Left lung (tissue), 4 donors: ENCODE measurements at regions not wholly inside any gene's neighbourhood (a gene's known extent, or its start where the extent isn't known, plus 50 kb on each side); places are given as distances from the start of the nearest gene placed in this dataset.

Experiments
- ATAC-seq: fragments of 200-7000 bp; cut with Tn5 transposase; one replicate; pipeline ENCODE4 v1.9.1; 2020; ENCODE audit warnings: moderate library complexity
- DNase-seq, 4 donors: peaks; one replicate each; pipeline ENCODE4 v3.0.0-alpha.2; 2013 to 2020
- H3K27ac ChIP-seq, 2 donors: fragments of 200-600 bp; sonication (generic) in 1 of 2; one replicate each; pipeline versions ENCODE4 v1.5.0 to v1.8.0; 2020 to 2021
- H3K27me3 ChIP-seq, 2 donors: fragments of 200-600 bp; sonication (generic) in 1 of 2; one replicate each; pipeline versions ENCODE4 v1.5.0 to v1.8.0; 2020 to 2021
- H3K36me3 ChIP-seq, 2 donors: fragments of 200-600 bp; sonication (generic) in 1 of 2; one replicate each; pipeline versions ENCODE4 v1.5.0 to v1.8.0; 2020 to 2021
- H3K4me1 ChIP-seq, 2 donors: fragments of 200-600 bp; one replicate each; pipeline ENCODE4 v1.8.0; 2021
- H3K4me3 ChIP-seq, 2 donors: fragments of 200-600 bp; sonication (generic) in 1 of 2; one replicate each; pipeline versions ENCODE4 v1.5.0 to v1.8.0; 2020 to 2021; ENCODE audit warnings: mild to moderate bottlenecking in 1 of 2
- H3K9me3 ChIP-seq, 2 donors: fragments of 200-600 bp; sonication (generic) in 1 of 2; one replicate each; pipeline versions ENCODE4 v1.5.0 to v1.8.0; 2020 to 2021
- CTCF ChIP-seq, 2 donors: fragments of 200-600 bp; sonication (generic) in 1 of 2; IDR thresholded peaks; one replicate each; pipeline versions ENCODE4 v1.5.0 to v1.8.0; 2021; ENCODE audit warnings: antibody characterized with exemption in 2 of 2
- intact Hi-C, 2 donors: fragments of 100-400 bp; cut with DNase I; formaldehyde crosslinking; loops; one replicate each; pipeline versions ENCODE4 v1.11.2 to v1.14.2; 2022
- donor health status: DM: no; HTN: yes; CAD: no.
- donor health status: DM: no; HTN: no; CAD: no.

DNA sequence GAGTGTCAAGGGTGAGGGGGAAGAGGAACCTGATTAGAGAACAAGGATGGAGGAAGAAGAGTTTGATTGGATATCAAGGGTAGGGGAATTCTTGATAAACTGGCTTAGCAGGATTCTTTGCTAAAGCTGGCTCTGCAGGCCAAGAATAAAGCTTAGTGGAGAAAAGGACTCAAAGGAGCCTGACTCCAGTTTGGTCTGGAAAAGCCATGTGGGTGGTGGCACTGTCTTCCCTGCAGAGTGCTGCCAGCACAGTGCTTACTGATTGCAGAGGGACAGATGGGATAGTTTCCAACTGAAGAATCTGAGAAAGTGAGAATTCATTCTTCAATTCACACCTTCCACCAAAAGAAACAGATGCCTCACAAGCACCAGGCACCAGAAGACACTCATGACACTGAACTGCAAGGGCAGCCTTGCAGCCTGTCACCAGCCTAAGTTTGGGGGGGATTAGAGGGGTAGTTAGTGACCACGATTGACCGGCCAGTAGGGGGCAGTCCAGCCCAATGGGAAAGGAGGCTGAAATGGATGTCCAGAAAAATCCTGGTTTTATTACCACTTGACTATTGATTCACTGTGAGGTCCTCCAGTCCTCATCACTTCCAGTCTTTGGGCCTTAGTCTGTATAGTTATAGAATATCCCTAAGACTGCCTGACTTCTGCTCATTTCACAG lies 334.5 kb downstream of the SMAD2 start:
- TF ChIP-seq CTCF (IDR thresholded peaks at IDR 0.05): peak in 1 of 2 donors; percentile 10
- Histone ChIP-seq H3K27ac (no peak overlapping the region), H3K4me1 (no peaks in the 10 kb centered on the region), H3K9me3 (peaks cover 0 to 7% of the 10 kb centered on the region in 2 donors), H3K27me3 (peaks cover 0 to 23% of the 10 kb centered on the region in 2 donors), H3K36me3 (no peaks in the 10 kb centered on the region), H3K4me3 (no peak overlapping the region)
- intact Hi-C loops: loop anchor here in 1 of 2 donors (10.0 kb wide), 1 partner anchor 149 kb away; no protein-coding TSS in a partner anchor
- ATAC-seq: peak; percentile 80
- peak in 1 of 4 donors; percentile 14 for DNase-seq

DNA sequence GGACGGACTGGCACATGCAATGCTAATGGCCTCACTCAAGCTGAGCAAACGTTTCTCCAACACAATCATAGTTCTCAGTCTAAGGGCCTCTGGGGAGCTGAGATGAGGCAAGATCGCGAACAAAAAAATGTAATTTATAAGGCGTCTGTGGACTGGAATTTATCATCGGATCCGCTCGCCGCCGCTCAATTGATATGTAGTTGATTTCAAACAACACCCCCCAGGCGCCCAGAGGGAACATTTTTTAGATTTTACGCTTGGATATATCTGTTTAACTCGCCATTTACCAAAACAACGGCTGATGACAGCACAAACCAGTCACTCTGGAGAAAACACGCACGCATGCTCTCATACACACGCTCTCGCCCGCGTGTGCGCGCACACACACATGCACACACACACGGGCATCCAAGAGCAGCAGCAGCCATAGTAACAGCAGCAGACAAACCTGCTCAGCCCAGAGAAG lies 335.8 kb downstream of the SMAD2 start:
- intact Hi-C loops: loop anchor here in 1 of 2 donors (10.0 kb wide), 1 partner anchor 150 kb away; no protein-coding TSS in a partner anchor
- no peaks in the 10 kb centered on the region for H3K4me1 ChIP-seq
- H3K27ac ChIP-seq: no peak overlapping the region
- H3K36me3 ChIP-seq: no peaks in the 10 kb centered on the region
- no peak for DNase-seq
- H3K27me3 ChIP-seq: peaks cover 0 to 23% of the 10 kb centered on the region in 2 donors
- H3K9me3 ChIP-seq: peaks cover 0 to 7% of the 10 kb centered on the region in 2 donors
- no peak for TF ChIP-seq CTCF (IDR thresholded peaks at IDR 0.05)
- H3K4me3 ChIP-seq: no peak overlapping the region
- ATAC-seq: no peak

DNA sequence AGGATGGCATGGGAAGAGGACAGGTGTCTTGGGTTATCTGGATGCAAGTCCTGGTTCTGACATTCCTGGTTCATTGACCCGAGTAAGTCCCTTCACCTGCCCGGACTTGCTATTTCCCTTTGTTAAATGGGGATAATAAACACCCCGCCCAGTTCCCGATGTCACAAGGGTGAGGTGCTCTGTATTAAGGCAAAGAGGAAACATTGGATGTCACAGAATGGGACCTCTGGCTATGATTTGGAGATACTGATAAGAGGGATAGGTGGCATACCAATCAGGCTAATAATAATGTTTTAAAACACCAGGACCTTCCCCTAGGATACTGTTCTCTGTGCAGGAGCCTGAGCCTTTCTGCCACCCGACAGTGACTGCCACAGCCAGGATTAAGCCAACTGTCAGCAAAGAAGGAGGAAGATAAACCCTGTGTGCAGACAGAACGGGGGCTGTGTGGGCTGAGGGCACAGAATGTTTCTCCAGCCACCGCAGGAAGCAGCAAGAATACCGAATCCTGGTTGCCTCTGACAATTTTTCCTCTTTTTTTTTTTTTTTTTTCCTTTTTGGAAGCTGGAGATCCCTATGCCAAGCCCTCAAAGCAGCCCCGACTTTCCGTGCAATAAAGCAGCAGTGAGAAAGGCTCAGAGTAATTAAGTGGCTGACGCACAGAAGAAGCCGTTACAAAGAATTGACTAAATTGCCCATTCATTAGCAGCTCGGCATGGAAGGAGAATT lies 336.6 kb downstream of the SMAD2 start:
- ATAC-seq: no peak
- H3K27me3 ChIP-seq: peaks cover 0 to 23% of the 10 kb centered on the region in 2 donors

DNA sequence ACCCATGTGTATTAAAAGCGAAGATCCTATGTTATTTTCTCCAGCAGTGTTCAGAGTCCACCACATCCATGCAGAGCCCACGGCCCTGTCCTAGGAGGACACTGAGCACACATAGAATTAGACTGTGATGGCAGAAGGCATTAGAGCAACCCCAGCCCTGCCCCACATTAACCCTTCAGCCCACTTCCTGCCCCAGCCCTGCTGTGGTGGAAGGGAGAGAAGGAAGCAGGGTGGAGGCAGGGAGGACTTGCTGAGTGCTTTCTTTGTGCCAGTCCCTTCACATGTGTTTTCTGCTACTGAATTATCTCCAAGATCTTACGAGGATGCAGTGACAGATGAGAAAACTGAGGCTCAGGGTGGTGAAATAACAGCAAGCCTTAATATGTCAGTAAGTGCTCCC lies 339.0 kb downstream of the SMAD2 start:
- ATAC-seq (no peak), DNase-seq (no peak)
- Histone ChIP-seq H3K9me3 (peaks cover 0 to 7% of the 10 kb centered on the region in 2 donors), H3K4me1 (no peaks in the 10 kb centered on the region), H3K4me3 (no peak overlapping the region), H3K27ac (no peak overlapping the region), H3K27me3 (peaks cover 0 to 23% of the 10 kb centered on the region in 2 donors), H3K36me3 (no peaks in the 10 kb centered on the region)
- intact Hi-C loops: loop anchor here in 1 of 2 donors (10.0 kb wide), 1 partner anchor 153 kb away; no protein-coding TSS in a partner anchor
- no peak for TF ChIP-seq CTCF (IDR thresholded peaks at IDR 0.05)

More for the DNA sequence above, 336.6 kb downstream of the SMAD2 start:
- Histone ChIP-seq H3K9me3 (peaks cover 0 to 7% of the 10 kb centered on the region in 2 donors), H3K4me1 (no peaks in the 10 kb centered on the region), H3K4me3 (no peak overlapping the region), H3K36me3 (no peaks in the 10 kb centered on the region), H3K27ac (no peak overlapping the region)
- TF ChIP-seq CTCF (IDR thresholded peaks at IDR 0.05): no peak
- intact Hi-C loops: loop anchor here in 1 of 2 donors (10.0 kb wide), 1 partner anchor 151 kb away; no protein-coding TSS in a partner anchor
- DNase-seq: no peak

DNA sequence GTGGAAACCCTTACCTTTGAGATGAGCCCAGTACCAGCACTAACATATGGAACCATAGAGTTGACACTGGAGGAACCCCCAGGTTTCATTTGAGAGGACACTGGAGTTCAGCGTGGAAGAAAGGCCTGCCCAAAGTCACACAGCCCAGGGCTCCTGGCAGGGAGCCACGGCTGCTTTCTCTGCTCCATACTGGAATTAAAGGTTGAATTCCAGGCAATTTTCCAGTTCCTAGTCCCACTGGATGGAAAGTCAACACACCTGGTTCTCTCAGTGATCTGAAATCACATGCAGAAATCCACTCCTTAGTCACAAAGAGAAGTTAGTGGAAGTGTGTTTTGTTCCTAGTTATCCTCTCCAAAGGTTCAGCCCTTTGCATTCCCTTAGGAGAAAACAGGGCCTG lies 336.1 kb upstream of the SKOR2 start:
- TF ChIP-seq CTCF (IDR thresholded peaks at IDR 0.05): no peak
- peak; percentile 26 for ATAC-seq
- H3K9me3 ChIP-seq: no peaks in the 10 kb centered on the region
- no peaks in the 10 kb centered on the region for H3K4me1 ChIP-seq
- H3K36me3 ChIP-seq: no peaks in the 10 kb centered on the region
- DNase-seq: no peak
- no peaks in the 10 kb centered on the region for H3K27me3 ChIP-seq
- no peak overlapping the region for H3K27ac ChIP-seq
- intact Hi-C loops: no loop called here
- no peak overlapping the region for H3K4me3 ChIP-seq
